Hematopoietic multipotent progenitor cell treated with erythropoietin and hydrocortisone succinate and interleukin-3 and kit ligand, for 8 days (in vitro differentiated cells): ENCODE measurements at regions not wholly inside any gene's neighbourhood (a gene's known extent, or its start where the extent isn't known, plus 50 kb on each side); places are given as distances from the start of the nearest gene placed in this dataset.
A peak's percentile ranks its signal among the peaks of the same experiment; 100 is the strongest.
"Not testable (repeated sequence)": the region's sequence is repeated elsewhere in the genome, so short reads cannot be mapped to it uniquely, and the experiment has no call there.

Source experiments
- DNase-seq: peaks from one replicate; pipeline ENCODE4 v3.0.0-alpha.2; 2015

GRCh38 chr15:39498629-39499028, 82.2 kb upstream of the THBS1 start:
- DNase-seq: no peak

- DNase-seq: no peak
Observed at GRCh38 chr15:39499042-39499441, 81.8 kb upstream of the THBS1 start.

- DNase-seq: no peak
Observed at GRCh38 chr15:39499681-39500080, 81.2 kb upstream of the THBS1 start.

GRCh38 chr15:39501366-39502081, 79.4 kb upstream of the THBS1 start:
- no peak for DNase-seq

GRCh38 chr15:39502082-39502447, 78.8 kb upstream of the THBS1 start:
- DNase-seq: no peak

- DNase-seq: no peak
Observed at GRCh38 chr15:39502611-39503195, 78.2 kb upstream of the THBS1 start.

GRCh38 chr15:39503526-39503925, 77.4 kb upstream of the THBS1 start:
- DNase-seq: no peak

- no peak for DNase-seq
Observed at GRCh38 chr15:39504808-39505207, 76.1 kb upstream of the THBS1 start.

- no peak for DNase-seq
Observed at GRCh38 chr15:39506146-39506545, 74.7 kb upstream of the THBS1 start.

GRCh38 chr15:39508536-39508935, 72.3 kb upstream of the THBS1 start:
- no peak for DNase-seq

- no peak for DNase-seq
Observed at GRCh38 chr15:39510001-39510701, 70.7 kb upstream of the THBS1 start.

- no peak for DNase-seq
Observed at GRCh38 chr15:39511000-39511915, 69.6 kb upstream of the THBS1 start.

GRCh38 chr15:39511916-39512260, 69.0 kb upstream of the THBS1 start:
- no peak for DNase-seq

GRCh38 chr15:39512643-39513042, 68.2 kb upstream of the THBS1 start:
- no peak for DNase-seq

- no peak for DNase-seq
Observed at GRCh38 chr15:39513936-39514335, 66.9 kb upstream of the THBS1 start.

GRCh38 chr15:39514933-39515332, 65.9 kb upstream of the THBS1 start:
- no peak for DNase-seq

- no peak for DNase-seq
Observed at GRCh38 chr15:39515765-39516164, 65.1 kb upstream of the THBS1 start.

GRCh38 chr15:39517122-39517855, 63.6 kb upstream of the THBS1 start:
- DNase-seq: peak; percentile 91

GRCh38 chr15:39523968-39524367, 56.9 kb upstream of the THBS1 start:
- DNase-seq: not testable (repeated sequence)

GRCh38 chr15:39529457-39529856, 51.4 kb upstream of the THBS1 start:
- no peak for DNase-seq

GRCh38 chr15:39530480-39531342, 50.2 kb upstream of the THBS1 start:
- no peak for DNase-seq
